DMS53 (cell line): ENCODE measurements at regions not wholly inside any gene's neighbourhood (a gene's known extent, or its start where the extent isn't known, plus 50 kb on each side); places are given as distances from the start of the nearest gene placed in this dataset.
A peak's percentile ranks its signal among the peaks of the same experiment; 100 is the strongest.

Source experiments
- DNase-seq: peaks from one replicate; lab custom pipeline; 2025; lab: John Stamatoyannopoulos, UW

- peak; percentile 70 for DNase-seq
Observed at GRCh38 chr1:108082738-108083562, 117.2 kb downstream of the SLC25A24 start.

- no peak for DNase-seq
Observed at GRCh38 chr1:108082001-108082400, 117.0 kb upstream of the VAV3 start.

DNA sequence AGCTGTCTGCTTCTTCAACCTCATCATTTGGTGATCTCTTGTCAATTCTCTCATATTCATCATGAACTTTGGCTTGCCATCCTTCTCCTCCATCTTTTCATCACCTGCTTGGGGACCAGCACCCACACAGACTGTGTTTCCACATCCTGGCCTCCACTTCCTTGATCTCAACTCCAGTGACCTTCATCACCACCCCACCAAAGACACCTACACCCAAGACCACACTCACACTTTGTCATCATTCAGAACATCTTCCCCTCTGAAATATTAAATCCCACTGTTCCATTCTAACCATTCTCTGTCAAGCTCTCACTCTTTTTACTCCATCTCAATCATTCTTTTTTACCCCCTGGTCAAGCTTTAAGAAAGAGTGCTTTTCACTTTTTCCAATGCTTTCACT is 115.5 kb upstream of the VAV3 start:
- no peak for DNase-seq

- no peak for DNase-seq
Observed at GRCh38 chr1:108079440-108080025, 114.6 kb upstream of the VAV3 start.

DNA sequence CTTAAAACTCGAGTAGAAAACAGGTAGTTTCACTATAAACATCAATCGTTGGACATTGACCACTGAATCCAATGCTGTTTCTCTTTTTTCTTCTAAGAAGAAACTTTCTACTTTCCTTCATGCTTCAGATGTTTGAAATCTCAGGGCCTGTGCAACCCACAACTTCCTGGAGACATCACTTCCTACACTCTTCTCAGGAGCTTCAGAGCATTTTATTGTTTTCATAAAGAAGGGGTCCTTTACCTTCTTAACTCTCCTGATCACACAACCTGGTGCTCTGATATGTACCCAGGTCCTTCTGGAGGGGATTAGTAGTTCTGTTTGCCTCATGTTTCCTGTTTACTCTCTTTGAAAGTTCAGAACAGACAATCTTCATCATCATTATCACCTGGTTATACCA is 113.0 kb upstream of the VAV3 start:
- no peak for DNase-seq

DNA sequence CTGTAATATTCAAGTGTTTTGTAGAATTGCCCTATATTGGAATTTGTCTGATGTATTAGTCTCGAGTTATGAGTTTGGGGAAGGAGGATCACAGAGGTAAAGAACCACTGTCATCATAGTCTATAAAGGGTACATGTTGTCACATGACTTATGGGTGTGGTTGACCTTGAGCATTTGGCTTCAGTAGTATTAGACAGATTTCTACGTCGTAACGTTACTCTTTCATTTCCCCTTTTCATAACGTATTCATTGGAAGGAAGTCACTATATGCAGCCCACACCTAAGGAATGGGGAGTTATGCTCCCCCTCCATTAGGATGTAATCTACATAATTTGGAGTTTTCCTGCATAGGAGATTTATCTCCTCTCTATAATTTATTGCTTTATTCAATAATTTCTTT is 110.1 kb upstream of the VAV3 start:
- no peak for DNase-seq

DNA sequence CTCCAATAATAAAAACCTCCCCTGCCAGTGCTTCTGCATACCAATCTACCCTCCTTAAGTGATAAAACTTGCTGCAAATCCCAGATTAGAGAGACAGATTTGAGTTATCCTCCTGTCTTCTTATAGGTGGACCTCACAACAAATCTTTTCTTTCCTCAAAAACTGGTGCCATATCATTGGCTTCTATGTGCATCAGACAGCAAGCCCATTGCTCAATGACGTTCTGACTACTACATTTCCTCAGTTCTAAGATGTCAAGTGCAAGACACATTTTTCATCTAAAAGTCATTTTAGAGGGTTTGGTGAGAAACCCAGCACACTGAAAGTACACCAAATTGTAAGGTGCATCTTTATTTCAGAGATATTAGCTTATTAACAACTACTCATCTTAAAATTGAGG is 107.8 kb upstream of the VAV3 start:
- no peak for DNase-seq

GRCh38 chr1:108072212-108072611 is 107.2 kb upstream of the VAV3 start:
- DNase-seq = no peak

- no peak for DNase-seq
Observed at GRCh38 chr1:108071601-108072000, 106.6 kb upstream of the VAV3 start.

DNA sequence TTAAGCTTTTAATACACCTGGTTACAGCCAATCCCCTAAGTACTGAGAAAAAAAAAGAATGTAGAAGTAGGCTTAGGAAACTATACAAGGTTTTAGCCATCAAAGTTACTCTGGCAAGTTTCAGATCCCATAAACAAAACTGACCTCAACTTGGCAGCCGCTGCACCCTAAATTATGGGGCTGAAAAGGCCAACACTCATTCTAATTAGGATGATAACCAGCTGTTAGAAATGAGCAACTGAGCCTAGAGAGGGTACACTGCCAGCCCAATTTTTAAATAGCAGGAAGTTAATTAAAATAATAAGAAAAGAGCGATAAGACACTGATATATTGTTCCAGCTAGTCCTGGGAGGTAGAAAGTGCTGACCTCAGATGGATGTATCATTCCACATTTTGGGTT is 105.7 kb upstream of the VAV3 start:
- no peak for DNase-seq

- DNase-seq = peak; percentile 34
Observed at GRCh38 chr1:108067884-108068540, 103.0 kb upstream of the VAV3 start.

DNA sequence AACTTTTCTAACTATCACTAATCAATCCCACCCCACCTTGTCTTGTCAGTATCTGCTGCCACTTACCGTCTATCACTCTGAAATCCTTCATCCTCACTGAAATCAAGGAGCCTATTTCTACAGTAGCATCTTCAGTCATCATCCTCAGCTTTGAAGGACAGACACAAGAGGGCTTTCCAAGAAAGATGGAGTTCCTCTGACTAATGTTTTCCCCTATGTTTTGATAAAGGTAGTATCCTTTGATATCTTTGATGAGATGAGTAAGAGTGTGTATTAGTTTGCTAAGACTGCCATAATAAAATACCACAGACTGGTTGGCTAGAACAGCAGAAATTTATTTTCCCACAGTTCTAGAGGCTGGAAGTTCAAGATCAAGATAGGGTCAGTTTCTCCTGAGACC is 101.8 kb upstream of the VAV3 start:
- DNase-seq = no peak

GRCh38 chr1:108064255-108064654 is 99.3 kb upstream of the VAV3 start:
- no peak for DNase-seq

- no peak for DNase-seq
Observed at GRCh38 chr1:108063703-108064102, 98.7 kb upstream of the VAV3 start.

DNA sequence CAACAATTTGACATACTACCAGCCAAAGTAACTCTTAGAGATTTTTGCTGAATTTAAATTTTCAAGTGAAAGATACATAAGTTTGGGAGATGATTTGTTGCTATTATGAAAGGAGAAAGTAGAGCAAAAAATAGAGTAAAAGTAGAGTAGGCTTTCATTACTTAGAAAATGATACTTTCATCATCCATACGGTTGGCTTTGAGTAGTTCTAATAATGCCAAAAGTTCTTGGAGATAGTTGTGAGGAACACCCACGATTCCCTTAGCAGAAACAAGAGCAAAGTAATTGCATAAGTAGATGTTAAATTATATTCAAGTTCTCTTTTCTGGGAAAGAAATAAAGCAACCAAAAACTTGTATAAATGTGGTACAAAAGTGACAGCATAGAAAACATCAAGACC is 95.0 kb upstream of the VAV3 start:
- DNase-seq = no peak

DNA sequence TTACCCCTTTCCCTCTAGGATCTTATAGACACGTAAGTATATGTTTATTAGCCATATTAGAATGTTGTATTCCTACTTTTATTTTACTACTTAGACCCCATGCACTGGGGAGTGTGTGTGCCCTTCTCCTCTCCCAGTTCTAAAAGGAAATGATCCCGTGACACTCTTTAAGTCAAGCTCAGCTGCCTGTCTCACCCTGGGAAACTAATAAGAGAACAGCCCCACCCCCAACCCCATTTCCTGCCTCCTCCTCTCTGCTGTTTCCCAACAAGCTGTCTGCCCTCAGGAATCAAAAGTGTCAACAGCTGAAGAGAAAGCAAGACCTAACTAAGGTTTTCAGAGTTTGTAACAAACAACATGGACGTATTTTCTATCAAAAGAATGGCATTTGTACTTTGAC is 92.6 kb upstream of the VAV3 start:
- DNase-seq = peak; percentile 73

- DNase-seq = no peak
Observed at GRCh38 chr1:108056436-108056990, 91.5 kb upstream of the VAV3 start.

- DNase-seq = no peak
Observed at GRCh38 chr1:108055387-108055786, 90.4 kb upstream of the VAV3 start.

DNA sequence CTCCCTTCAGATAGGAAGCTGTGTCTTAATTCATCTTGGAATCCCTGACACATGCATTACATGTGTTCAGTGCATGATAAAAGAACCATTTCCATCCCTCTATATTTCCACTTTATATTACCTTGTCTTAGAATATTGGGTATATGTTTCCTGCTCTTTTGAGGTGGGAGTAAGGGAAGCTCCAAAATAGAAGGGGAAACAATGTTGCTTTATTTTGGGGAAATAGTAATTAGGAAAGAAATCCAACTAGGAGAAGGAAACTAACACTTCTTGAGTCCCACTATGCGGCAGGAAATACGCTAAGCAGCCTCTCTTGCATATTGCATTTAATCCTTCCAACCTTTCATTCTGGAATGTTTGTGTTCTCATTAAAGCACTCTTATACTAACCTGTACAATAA is 89.4 kb upstream of the VAV3 start:
- DNase-seq = no peak

DNA sequence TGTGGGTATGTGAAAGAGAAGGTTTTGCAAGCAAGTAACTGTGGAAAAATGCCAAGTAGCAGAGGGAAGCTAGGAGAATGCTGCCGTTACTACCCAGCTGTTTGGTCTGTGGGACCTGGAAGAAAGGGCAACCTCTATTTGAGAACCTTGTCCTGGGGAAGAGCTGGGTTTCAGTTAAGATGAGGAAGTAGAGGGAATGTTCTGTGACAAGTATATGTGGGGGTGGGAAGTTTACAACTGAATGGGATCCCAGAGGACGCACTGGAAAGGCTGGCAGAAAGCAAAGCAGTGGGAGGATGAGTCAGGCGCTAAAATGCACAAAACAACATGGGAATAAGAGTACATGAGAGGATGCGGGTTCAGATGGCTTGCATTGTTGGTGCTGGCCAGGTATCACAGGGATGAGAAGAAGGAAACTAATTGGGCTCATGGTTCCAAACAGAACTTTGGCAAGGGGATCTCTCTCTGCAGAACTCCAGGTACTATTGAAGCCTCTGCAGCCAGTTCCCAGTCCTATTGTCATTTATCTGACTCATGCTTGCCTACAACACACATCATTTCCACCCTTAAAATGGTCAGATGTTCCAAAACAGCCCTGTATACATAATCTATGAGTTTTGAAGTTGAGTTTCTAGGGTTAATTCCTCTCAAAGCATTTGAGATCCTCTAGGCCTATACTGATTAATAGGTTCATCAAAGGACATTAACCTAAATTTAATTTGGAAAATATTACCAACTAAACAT is 88.5 kb upstream of the VAV3 start:
- DNase-seq = no peak

DNA sequence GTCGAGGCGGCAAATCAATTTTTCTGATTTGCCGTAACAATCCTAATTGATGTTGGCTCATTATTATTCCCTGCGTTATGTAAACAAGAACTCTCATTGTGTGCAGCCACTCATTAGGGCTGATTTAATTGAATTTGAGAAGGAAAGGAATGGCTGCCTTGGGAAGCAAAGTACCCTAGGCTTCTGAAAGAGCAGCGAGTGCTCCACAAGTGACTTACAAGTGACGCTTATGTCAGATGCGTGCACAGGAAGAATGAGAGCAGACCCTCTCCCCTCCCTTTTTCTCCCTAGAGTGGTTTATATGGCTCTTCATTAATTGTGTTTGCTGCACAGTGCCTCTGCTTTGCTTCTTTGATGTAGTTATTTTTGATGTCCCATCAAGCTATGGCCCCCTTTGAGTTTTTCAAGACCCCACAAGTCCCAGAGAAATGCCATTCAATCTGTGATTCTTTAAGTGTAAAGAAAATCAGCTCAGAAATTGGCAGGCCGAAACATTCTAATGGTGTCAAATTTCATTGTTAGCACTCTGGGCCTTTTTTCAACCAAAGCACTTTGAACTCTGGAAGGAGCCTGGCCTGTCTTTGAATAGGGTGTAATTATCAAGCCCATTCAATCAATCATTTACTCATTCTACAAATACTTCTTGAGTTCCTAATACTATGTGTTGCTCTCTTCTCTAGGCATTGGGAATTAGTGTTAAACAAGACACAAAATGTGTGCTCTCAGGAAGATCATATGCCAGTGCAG is 86.8 kb upstream of the VAV3 start:
- DNase-seq = peak; percentile 69
